PC-3 (cell line): ENCODE measurements at regions not wholly inside any gene's neighbourhood (a gene's known extent, or its start where the extent isn't known, plus 50 kb on each side); places are given as distances from the start of the nearest gene placed in this dataset.

Experiments used
- CTCF ChIP-seq: fragments of 300-600 bp; sonication (generic); conservative IDR thresholded peaks from 2 replicates; pipeline ENCODE4 v1.5.1; 2017; ENCODE audit warnings: antibody characterized with exemption, low read depth, mild to moderate bottlenecking, low read length
- EZH2 ChIP-seq: fragments of 300-600 bp; sonication (generic); IDR thresholded peaks from one replicate; pipeline ENCODE4 v1.6.1; 2017; ENCODE audit warnings: antibody characterized with exemption, mild to moderate bottlenecking, low read length; ENCODE audit not compliant: unreplicated experiment

DNA sequence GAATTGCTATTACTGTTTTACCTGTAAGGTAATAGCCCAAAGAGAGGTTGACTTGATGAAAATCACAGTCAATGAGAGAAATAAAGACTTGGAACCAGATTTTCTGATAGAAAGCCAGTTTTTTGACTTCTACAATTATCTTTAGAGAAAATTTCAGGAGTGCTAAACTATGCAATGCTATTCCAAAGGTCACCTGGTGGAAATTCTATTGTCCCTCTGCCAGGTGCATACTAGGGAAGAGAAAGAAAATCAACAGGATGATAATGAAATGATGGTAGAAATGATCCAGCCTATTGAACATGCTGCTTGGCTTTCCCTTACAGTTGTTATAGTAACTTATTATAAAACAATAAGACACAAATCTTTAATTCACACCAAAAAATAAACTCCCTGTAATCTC, 85.0 kb downstream of the FASTKD2 start:
- TF ChIP-seq EZH2 = no peak
- no peak for TF ChIP-seq CTCF
